G401.6 (cell line): ENCODE measurements at regions not wholly inside any gene's neighbourhood (a gene's known extent, or its start where the extent isn't known, plus 50 kb on each side); places are given as distances from the start of the nearest gene placed in this dataset.
A peak's percentile ranks its signal among the peaks of the same experiment; 100 is the strongest.
"Not testable (repeated sequence)": the region's sequence is repeated elsewhere in the genome, so short reads cannot be mapped to it uniquely, and the experiment has no call there.

ENCODE experiments used
- FAIRE-seq: peaks from 2 replicates; lab custom pipeline; 2012; peaks lifted over from hg19 to GRCh38; lab: Jason Lieb, UNC

DNA sequence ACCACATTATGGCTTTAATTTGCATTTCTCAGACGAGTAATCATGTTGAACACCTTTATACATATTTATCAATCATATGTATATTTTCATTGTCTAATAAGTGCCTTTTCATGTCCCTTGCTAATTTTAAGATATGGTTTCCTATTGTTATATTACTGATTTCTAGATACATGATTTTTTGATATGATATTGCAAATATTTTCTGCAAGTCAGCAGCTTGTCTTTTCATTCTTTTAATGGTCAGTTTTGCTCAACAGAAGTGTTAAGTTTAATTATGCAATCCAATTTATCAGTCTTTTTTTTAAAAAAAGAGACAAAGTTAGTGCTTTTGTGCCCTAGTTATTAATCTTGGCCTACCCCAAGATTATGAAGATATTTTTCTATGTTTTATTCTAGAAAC, 1377.8 kb upstream of the CITED2 start:
- FAIRE-seq = peak; percentile 6

DNA sequence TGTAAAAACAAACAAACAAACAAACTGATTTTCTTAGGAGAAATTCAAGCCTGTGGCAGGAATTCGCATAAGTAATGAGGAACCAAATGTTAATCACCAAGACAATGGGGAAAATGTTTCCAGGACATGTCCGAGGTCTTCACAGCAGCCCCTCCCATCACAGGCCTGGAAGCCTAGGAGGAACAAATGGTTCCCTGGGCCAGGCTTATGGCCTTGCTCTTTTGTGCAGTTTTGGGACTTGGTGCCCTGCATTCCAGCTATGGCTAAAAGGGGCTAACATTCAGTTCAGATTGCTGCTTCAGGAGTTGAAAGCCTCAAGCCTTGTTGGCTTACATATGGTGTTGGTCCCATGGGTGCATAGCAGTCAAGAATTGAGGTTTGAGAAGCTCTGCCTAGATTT, 1372.7 kb upstream of the CITED2 start:
- FAIRE-seq = no peak

DNA sequence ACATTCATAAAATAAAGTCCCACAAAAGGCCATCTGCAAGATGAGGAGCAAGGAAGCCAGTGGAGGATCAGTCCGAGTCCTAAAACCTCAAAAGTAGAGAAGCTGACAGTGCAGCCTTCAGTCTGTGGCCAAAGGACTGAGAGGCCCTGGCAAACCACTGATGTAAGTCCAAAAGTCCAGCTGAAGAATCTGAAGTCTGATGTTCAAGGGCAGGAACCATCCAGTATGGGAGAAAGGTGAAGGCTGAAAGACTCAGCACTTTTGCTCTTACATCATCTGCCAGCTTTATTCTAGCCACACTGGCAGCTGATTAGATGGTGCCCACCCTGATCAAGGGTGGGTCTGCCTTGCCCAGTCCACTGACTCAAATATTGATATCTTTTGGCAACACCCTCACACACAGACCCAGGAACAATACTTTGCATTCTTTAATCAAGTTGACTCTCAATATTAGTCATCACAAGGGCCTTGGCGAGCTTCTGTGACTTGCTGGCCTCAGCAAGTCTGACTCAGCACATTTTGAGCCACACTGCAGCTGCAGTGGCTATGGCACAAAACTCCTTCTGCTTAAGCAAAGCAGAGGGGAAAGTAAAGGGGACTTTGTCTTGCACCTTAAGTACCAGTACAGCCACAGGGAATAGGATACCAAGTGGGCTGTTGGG, 1370.3 kb upstream of the CITED2 start:
- FAIRE-seq = no peak

DNA sequence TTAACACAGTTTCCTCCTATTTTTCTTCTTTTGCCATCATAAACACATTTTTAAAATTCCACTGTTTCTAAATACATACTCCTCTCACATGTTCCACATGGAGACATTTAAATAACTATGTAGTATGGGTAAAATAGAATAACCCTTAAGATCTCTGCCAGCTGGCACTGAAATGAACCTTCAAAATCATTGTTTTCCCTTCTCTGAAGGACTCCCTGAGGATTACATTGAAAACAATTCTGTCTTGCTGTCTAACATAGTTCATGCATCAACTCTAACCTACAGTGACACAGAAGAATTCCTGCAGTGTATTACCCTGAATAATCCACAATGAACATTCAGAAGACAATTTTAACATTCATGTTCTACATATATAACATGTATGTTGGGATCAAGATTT, 1361.8 kb upstream of the CITED2 start:
- no peak for FAIRE-seq

DNA sequence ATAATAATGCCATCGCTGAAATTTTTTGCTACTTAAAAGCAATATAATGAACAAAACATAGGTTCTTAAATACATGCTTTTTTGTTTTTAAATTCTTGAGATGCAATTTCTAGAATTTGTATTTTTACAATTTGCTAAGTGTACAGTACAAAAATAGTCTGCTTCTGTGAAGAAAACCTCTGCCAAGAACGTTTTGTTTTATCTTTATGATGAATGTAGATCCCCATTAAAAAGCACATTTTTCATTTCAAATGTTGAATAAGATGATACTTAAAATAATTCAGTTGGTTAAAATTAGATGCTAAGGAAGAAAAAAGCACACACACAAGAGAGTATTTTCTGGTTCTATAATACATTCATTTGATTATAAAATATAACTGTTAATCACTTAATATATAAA, 1358.5 kb upstream of the CITED2 start:
- FAIRE-seq = peak; percentile 17

DNA sequence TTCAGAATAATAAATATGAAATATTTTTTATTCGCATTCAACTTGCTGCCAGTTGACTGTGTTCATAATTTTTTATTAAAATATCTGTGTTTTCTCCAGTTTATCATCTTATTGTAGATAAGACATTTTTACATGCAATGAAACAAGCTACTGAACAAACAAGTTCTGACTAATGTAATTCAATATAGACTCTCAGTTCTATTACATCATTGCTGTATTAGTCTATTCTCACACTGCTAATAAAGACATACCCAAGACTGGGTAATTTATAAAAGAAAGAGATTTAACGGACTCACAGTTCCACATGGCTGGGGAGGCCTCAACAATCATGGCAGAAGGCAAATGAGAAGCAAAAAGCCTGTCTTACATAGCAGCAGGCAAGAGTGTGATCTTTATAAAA, 1357.7 kb upstream of the CITED2 start:
- no peak for FAIRE-seq

DNA sequence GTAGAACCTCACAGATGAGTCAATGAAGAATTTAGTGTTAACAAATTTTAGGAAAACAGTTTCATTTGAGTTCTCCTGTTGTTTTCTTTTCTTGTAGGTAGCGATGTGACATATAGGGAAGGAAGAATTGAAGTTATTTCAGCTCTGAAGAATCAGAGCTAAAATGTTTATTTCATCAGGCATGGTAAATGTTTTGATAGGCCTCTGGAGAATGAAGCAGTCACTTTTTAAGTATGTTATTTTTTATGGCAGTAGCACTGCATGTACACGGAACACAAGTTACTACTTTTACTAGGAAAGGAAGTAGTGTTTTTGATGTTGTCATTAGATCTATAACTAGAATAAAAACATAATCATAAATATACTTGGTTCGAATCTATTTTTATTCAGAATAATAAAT, 1357.3 kb upstream of the CITED2 start:
- FAIRE-seq = peak; percentile 36

DNA sequence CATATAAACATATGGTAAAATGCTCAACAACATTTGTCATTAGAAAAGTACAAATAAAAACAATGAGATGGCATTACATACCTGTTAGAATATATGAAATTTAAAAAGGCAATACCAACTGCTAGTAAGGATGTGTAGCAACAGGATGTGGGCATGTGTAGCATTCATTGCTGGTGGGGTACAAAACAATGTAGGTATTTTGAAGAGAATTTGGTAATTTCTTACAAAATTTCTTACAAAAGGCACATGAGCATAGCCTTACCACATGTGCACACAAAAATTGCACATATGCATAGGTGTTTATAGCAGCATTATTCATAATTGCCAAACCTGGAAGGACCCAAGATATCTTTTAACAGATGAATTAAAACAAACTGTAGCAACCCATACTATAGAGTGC, 1355.1 kb upstream of the CITED2 start:
- no peak for FAIRE-seq

DNA sequence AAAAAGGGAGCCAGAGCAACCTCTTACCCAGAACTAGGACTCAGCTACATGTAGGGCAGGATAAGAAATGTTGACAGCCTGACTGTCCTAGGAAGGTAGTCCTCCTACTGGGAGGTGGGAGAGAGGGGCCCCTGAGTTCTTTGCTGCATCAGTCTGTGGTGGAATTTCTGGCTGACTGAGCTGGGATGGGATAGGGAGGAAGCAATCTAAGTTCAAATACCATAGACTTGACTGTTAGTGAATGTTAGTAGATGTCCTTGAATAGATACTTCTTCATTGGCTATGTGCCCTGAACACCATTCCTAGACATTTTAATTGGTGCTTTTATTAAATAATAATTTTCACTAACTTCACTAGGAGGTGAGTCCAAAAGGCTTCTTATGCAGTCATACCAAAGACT, 1343.6 kb upstream of the CITED2 start:
- no peak for FAIRE-seq

DNA sequence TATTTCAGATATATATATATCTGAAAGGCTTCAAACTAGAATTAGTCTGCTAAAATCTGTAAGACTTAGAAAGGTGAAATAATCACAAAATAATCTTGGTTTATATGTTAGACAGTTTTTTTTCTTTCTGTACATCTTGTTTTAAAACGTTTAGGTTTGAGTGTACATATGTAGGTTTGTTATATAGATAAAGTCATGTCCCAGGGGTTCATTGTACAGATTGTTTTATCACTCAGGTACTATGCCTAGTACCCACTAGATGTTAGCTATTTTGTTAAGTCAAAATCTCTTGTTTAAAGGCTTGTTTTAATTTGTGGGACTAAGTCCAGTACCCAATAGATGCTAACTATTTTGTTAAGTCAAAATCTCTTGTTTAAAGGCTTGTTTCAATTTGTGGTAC, 1339.0 kb upstream of the CITED2 start:
- no peak for FAIRE-seq

DNA sequence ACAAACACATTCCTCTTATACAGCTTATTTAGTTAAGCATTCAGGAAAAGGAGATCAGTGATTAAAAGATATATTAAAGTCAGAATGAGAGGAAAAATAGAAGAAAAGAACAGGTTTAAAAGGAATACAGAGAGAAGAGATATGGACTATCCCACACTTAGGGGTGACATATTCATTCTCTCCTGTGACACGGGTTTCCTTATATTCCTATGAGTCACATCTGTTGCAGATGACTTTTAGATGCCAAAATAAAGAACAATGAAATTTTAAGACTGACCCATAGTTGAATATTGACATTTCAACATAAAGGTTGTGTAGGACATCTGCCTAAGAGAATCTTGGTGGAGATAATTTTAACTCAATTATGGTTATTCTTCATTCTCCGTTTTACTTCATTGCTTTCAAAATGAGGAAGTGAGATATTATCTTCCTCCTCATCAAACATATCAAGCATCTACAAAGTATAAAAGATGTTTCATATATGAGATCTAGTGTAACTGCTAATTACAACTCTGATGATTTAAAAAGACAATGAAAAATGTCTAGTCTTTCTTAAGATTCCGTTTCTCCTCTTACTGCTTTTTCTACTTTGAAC, 1336.7 kb upstream of the CITED2 start:
- FAIRE-seq = no peak

DNA sequence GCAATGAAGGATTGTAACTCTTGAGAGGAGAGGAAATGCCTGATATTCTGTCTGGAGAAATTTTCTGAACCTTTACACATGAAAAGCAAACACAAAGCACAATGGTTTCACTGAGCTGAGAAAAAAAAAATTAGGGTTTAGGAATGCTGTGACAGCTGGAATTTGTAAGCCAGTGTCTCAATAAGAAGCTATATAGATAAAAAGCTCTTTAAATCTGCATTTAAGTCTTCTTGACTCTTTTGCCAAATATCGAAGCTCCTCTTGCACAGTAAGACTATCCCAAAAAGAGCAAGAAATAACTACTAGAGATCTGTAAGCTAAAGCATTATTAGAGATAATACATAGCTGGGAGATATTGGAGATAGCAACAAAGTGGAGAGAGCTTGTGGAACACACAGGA, 1334.0 kb upstream of the CITED2 start:
- no peak for FAIRE-seq

DNA sequence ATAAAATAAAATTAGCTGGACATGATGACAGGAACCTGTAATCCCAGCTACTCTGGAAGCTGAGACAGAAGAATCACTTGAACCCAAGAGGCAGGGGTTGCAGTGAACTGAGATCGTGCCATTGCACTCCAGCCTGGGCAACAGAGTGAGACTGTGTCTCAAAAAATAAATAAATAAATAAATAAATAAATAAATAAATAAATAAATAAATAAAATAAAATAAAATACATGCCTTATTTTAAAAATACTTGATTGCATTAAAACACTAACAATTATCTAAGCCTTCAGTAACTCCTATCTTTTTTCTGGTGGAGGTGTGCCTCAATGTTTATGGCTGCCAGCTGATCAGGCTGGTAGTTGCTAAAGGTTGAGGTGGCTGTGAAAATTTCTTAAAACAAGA, 1329.6 kb upstream of the CITED2 start:
- FAIRE-seq = not testable (repeated sequence)

DNA sequence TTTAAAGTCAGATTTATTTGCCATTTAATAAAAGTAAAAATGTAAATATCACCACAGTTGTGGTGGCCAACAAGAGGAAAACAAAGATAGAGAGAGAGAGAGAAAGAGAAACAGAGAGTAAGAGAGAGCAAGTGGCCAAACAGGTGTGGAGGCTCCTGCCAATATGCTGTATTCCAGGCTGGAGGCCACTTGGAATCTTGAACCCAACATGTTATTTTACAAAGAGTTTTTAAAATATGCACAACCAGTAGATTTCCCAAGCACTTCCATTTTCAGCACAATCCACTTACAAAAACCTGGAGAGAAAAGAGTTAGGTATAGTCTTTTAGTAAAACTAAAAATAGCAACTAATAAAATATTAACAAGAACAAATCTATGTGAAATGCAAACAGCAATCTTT, 1323.1 kb upstream of the CITED2 start:
- no peak for FAIRE-seq

DNA sequence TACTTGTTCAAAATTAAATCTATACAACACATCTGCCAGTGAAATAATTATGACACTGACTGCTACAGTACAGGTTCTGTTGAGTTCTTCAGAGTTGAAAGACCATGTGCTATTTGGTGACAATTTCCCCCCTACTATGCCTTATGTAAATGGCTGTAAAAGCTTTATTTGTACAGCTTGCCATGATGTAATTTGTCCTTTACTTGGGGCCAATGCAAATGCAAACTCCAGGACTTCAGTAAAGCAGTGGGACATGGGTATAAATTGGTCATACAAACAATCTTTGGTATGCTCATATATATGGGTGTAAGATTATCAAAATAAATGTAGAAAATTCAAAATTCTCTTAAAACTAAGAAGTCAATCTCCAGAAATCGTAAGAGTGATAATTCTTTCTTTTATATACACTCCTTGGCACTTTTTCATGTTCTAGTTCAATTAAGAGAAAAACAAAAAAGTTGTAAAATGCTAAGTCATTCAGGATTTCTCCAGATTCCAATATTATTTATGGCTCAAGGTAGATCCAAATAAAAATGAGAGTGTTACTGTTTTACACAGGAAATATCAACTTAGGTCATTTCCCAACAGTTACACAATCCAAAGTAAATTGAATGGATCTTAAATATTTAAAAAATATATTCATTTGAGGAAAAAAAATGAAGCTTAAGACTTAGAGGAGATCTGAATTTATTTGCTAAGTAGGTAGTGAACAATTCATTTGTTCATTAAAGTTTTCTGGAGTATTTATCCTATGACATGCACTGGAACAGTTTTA, 1310.5 kb upstream of the CITED2 start:
- FAIRE-seq = no peak

DNA sequence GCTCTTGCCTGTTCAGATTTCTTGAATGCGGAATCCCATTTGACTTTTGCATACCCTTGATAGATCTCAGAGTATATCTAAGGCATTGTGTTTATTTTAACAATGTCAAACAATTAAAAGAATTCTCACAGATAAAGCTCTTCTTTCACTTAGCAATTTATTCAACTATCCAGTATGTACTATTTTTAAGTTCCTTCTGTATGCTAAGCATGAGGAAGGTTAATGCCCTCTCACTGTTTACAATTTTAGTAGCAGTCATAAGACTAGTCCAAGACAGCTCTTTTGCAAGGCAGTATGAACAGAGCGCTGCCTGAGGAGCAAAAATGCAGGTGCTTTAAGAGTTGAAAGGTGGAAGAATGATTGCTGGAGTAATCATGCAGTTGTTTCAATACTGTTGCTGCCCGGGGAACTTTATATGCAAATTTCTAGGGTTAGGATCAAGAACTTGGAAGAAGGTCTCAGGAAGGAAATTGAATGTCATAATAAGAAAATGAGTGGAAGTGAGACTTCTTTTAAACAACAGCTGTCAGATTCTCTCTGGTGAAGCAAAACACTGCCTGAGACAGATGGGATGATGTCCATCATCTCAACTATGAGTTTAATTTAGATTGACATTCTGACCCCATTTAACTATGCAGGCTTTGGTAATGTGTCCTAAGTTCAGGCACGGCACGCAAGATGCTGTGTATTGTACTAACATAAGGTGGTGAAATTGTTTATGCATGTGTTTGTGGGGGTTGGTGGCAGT, 1303.5 kb upstream of the CITED2 start:
- FAIRE-seq = no peak

DNA sequence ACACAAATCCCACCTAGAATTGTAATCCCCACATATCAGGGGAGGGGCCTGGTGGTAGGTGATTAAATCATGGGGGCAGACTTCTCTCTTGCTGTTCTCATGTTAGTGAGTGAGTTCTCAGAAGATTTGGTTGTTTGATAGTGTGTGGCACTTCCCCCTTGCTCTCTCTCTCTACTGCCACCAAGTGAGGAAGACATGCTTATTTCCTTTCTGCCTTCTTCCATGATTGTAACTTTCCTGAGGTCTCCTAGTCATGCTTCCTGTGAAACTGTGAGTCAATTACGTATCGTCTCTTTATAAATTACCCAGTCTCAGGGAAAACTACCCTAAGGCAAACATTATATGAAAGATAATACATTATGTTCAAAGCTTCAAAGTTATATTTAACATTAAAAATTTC, 1297.5 kb upstream of the CITED2 start:
- no peak for FAIRE-seq

DNA sequence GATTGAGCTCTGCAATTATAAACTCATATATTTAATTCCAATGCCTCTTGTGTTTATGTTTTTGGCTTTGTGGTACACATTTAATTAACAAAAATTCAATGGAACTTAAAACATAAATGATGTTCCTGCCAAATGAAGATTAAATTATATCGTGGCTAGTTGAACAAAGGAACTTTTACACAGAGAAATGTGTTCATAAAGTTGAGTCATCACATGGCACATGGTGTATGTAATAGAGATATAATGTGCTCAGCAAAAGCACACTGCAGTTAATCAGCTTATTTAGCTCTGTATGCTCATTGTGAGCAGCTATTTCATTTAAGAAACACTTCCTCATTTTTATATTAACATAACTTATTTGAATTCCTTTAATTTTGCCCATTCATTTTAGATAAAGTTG, 1295.6 kb upstream of the CITED2 start:
- no peak for FAIRE-seq

DNA sequence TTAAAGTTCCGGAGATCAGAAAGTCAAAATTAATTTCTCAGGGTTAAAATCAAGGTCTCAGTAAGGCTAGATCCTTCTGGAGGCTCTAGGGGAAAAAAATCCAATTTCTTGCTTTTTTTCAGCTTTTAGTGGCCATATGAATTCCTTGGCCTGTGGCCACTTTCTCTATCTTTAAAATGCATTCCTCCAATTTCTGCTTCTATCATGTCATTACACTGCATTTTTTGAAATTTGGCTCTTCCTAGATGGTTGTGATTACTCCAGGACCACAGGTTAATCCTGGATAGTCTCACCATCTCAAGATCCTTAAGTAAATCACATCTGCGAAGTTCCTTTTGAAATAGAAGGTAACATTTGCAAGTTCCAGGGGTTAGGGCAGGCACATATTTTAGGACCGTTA, 1294.9 kb upstream of the CITED2 start:
- FAIRE-seq = no peak

DNA sequence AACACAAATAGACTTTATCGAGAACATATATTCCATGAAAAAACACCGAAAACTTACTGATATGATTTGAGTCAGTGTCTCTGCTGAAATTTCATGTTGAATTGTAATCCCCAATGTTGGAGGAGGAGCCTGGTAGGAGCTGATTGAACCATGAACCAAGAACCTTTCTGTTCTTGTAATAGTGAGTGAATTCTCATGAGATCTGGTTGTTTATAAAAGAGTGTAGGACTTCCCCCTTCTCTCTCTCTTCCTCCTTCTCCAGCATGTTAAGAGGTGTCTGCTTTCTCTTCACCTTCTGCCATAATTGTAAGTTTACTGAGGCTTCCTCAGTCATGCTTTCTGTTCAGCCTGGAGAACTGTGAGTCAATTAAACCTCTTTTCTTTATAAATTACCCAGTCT, 1289.3 kb upstream of the CITED2 start:
- FAIRE-seq = no peak

DNA sequence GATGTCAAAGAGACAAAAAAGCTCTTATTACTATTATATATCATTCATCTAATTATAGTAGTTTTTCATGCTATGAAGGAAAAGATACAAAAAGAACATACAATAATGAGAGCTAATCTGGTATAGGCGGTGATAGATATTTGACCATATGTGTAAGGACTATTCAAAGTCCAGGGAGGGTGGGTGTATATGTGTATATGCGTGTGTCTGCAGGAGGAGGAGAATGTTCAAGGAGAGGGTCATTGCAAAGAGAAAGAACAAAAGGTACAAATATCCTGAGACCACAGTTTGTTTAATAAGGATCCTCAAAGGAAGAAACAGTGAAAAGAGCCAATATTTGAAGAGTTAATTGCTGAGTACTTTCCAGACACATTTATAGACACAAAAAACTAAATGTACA, 1288.6 kb upstream of the CITED2 start:
- no peak for FAIRE-seq

DNA sequence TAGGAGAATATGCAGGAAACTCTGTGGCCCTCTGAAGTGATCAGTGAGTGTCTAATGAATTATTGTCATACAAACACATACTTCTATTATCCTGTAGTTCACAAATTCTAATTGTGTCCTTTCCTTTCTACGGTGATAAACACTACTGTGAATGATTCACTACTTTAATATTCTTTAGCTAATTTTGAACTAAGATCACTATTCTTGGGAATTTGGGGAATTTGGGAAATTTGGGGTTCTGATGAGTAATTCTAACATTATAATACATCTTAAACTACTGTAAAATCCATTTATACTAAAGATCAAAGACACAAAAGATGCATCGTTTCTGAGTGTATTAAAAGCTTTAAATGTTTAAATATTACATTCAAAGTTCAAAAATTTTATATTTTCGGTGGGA, 1287.2 kb upstream of the CITED2 start:
- peak; percentile 39 for FAIRE-seq

DNA sequence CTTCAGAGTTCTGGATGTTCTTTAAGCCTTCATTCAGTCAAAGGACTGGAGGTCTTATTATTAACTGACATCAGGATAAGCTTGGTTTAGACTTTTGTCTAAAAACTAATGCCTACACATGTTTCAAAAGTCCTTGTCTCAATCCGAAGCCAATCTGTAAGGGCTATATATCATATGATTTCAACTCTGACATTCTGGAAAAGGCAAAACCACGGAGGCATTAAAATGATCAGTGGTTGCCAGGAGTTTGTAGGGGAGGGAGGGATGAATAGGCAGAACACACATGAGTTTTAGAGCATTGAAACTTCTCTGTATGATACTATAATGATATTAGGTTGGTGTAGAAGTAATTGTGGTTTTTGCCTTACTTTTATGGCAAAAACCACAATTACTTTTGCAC, 1285.8 kb upstream of the CITED2 start:
- FAIRE-seq = no peak
